ENCODE measurements at regions not wholly inside any gene's neighbourhood (a gene's known extent, or its start where the extent isn't known, plus 50 kb on each side); places are given as distances from the start of the nearest gene placed in this dataset.
A peak's percentile ranks its signal among the peaks of the same experiment; 100 is the strongest.
"Not testable (repeated sequence)": the region's sequence is repeated elsewhere in the genome, so short reads cannot be mapped to it uniquely, and the experiment has no call there.

DNA sequence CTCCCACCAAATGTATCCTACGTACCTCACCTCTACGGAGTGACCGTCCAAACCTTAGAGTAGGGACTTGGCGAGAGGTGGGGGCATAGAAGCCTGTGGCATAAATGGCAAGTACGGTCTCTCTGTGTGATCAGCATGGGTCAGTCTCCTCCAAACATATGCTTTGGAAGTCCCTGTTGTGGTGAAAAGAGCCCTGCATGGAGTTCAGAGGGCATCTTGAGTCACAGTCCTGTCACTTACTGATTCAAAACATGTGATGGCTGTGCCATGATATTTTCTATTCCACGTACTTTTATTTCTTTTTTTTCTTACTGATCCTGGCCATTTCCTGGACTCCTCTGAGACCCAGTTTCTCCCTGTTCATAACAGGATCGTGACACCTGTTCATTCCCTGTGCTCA lies 67.5 kb upstream of the CEP85L start:
- DNase-seq, result no peak

DNA sequence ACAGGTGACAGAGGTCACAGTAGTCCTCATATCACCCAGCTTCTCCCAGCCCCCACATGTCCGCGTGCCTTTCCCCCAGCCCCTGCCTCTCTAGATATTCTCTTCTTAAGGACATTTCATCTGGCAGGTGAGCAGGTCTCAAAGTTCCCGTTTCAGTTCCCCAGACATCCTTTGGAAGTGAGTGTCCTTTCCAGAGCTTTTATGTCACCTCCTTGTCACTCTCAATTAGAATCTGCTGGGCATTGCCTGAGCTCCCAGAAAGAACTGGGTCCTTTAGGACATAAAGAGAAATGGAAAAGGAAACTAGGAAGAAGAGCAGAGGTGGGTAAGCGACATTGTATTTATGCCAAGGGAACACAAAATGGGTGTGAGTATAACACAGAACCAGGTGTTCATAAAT lies 66.9 kb upstream of the CEP85L start:
- no peak for DNase-seq

DNA sequence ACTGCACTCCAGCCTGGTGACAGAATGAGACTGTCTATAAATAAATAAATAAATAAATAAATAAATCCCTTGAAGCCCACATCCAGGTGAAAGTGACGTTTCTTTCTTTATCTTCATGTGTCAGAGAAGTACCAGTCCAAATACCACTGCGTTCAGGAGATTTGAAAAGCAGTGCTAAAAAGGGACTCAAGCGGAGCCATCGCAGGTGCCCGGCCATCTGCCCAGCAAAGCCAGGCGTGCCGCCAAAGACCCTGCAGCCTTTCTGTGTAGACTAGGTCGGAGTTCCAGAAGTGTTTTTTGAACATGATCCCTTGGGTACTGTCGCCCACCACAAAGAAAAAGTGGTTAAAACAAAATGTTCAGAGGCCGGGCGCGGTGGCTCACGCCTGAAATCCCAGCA lies 65.7 kb upstream of the CEP85L start:
- DNase-seq, result no peak

DNA sequence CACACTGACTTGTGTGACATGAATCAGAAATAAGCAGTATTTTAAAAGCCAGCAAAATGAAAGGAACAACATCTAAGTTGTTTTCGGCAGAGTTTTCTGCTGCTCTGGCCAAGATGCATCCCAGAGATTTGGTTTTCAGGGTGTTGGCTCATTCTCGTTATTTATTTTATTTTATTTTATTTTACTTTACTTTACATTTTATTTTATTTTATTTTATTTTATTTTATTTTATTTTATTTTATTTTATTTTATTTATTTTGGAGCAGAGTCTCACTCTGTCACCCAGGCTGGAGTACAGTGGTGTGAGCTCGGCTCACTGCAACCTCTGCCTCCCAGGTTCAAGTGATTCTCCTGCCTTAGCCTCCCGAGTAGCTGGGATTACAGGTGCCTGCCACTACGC lies 64.5 kb upstream of the CEP85L start:
- DNase-seq, result not testable (repeated sequence)

DNA sequence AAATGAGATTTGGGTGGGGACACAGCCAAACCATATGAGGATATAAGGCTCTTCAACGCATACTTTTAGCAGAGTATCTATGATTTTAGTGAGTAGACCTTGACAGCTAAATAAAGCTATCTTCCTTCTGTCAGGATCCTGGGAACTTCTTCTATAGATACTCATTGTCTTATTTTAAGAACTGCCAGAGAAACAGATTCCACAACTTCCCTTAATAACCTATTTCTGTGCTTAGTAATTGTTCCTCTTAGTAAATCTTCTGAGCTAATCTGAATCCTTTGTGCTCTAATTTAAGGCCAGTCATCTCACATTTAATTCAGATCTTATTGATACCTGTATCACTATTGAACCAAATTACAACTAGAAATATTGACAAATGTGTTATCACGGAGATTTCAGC lies 64.0 kb upstream of the CEP85L start:
- DNase-seq, result no peak

DNA sequence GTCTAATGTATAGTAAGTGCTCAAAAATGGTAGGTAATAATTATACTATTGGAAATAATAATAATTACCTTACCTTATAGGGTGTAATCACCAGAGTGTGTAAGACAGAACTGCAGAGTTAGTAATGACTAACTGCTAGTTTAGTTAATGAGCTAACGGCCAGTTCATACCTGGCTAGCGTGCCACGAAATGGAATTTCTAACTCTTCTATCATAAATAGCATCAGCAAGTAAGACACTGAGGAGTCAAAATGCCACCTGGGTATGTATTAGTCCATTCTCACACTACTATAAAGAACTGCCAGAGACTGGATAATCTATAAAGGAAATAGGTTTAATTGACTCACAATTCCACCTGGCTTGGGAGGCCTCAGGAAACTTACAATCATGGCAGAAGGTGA lies 63.4 kb upstream of the CEP85L start:
- no peak for DNase-seq

DNA sequence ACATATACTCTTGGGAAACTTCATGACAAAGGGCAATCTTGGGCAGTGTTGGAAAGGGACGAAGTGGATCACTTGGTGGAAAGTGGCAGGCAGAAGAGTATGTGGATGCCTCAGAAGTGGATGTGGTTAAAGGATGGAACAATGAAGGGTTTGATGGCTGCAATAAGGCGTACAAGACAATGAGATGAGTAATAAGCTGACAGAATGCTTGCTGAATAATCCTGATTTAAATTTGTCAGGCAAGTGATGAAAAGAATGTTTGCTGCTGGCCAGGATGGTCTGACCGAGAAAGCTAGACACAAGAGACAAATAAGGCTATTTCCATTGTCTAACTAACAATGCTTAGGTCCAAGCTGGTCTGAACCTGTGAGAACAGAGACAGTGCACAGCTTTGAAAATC lies 61.6 kb upstream of the CEP85L start:
- DNase-seq, result peak; percentile 51

DNA sequence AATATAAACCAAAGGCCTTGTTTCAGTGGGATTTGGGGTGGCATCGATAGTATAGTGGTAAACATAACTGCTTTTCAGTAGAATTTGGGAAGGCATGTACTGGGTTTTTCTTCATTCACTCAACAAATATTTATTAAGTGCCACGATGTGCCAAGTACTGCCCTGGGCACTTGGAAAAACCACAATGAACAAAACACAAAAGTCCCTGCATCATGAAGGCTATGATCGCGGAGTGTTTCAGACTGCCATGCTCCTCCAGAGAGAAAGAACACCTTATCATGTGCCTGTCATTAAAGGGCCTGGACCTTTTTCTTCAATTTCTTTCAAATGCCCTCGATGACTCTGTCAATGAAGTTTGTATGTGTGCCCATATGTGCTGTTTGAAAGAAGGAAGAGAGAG lies 59.2 kb upstream of the CEP85L start:
- no peak for DNase-seq

DNA sequence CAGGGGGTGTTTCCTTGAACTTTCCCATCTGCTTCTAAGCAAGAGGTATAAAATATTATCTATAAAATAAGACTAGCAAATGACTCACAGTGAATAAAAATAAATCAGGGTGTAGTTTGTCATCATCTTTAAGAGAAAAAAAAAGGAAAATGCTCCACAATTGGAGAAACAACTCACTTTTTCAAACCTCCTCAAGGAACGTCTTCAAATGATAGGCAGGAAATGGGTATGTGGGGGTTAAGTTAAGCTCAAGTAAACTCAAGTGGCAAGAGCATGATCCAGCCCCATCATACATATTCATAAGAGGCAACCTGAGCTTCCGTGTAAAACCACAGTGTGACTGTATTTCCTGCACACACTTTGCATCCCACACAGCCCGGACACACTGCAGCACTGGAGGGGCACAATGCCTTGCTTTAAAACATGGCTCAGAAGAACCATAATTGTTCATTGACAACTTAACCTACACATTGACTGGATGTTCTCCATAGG lies 58.5 kb upstream of the CEP85L start:
- DNase-seq, result peak; percentile 79

DNA sequence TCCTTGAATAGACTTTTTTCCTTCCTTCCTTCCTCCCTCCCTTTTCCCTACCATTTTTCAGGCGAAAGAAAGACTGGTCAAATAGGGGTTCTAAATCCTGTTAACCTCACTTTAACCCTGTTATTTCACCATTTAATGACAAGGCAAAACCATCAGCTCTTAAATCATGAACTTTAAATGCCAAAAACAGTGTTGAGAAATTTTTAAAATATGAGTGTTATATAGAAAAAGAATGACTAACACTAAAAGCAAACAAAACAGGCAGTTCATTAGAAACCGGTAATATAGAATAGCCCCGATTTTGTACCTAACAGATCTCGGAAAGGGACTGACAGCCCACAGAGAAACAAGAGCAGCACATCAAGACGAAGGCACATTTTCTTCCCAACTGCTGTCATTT lies 57.4 kb upstream of the CEP85L start:
- DNase-seq, result peak; percentile 87

DNA sequence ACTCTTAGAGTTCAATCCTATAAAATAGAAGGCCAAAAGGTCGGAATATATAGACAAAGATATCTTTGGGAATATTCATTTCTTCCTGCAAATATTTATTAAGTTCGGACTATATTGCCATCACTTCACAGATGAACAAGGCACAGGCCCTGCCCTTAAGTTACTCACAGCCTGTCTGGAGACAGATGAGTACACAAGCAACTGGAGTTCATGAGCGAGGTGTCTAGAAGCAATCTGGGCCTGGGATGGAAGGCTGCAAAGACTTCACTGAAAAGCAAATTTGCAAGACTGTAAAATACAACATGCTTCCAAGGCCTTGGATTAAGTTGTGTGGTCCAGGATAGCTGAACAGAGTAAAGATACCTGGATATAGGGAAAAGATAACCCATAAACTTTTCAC lies 56.7 kb upstream of the CEP85L start:
- DNase-seq, result peak; percentile 48

DNA sequence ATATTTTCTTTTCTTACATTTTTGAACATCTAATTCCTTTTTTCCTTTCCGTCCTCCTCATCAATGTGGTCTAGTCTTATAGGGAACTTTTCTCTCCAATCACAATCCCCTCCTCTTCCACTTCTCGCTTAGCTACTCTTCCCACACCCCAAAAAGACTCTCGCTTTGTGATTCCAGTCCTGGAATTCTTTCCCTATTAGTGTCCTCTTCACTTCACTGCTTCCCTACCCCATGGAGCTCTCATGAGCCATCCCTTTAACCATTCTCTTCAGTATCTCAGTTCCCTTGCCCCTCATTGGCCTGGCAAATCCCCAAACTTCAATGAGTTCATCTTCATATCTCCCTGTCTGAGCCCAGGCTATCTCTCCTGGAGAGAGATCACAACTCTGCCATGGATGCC lies 55.3 kb upstream of the CEP85L start:
- DNase-seq, result peak; percentile 27

DNA sequence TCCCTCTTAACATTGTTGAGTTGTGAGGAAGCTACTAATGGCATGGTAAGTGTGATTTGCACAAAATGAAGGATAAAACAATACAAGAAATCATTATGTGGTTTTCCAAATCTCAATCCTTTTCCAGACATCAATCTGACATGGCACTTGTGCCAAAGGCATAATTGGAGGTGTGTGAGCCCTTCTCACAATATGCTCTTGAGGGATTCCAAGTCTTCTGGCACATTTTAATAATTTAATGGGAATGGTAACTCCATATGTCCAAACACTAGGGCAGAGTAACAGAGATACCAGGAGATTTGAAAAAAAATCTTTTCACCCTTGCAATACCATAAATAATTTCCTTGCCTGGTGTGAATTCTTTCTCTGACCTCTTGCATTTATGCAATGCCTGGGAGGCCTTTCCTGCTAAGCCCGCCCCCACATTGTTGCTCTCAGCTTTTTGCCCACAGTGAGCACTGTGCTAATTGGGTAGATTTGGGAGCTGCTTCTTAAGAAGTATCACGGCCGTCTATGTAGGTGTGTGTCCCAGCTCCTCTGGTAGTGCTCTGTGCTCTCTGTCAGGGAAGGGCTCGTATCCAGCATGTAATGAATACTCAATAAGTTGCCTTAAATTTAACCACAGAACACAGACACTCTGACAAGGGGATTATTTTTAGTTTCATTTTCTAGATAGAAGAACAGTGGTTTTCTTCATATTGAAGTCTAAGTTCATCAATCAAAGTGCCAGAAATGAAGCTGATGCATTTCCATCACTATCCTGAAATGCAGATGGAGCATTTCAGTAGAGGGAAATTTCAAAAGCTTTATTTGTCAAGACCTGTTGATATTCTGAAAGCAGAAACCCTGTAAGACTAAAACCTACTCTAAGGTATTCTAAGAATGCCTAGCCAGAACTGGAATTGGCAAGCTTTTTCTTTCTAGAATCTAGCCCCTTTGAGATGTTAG lies 54.4 kb upstream of the CEP85L start:
- DNase-seq, result peak; percentile 66

DNA sequence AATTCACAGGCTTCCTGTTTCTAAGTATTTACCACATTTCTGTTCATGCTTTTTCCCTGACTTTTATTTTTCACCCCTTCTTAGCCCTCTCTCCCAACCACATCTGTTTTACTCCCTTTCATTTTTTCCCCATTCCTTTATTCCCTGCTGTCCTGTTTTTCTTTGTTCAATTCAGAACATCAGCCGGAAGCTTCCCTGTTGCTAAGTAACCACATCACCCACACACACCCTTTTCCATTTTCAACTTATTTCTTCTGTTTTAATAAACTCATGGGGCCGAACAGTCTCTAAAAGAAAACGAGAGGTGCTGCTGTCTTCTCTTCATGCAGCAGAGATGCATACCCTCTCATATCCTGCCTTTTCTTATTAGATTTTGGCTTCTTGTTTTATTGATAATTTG lies 53.5 kb upstream of the CEP85L start:
- no peak for DNase-seq

DNA sequence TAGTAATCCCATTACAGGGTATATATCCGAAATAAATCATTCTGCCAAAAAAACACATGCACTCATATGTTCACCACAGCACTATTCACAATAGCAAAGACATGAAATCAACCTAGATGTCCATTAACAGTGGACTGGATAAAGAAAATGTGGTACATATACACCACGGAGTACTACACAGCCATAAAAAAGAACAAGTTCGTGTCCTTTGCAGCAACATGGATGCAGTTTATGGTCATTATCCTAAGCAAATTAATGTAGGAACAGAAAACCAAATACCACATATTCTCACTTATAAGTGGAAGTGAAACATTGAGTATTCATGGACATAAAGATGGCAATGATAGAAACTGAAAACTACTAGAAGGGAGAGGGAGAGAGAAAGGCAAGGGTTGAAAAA lies 49.9 kb upstream of the CEP85L start:
- DNase-seq, result not testable (repeated sequence)
